Esophagus squamous epithelium (tissue), 4 donors: ENCODE measurements at regions not wholly inside any gene's neighbourhood (a gene's known extent, or its start where the extent isn't known, plus 50 kb on each side); places are given as distances from the start of the nearest gene placed in this dataset.

Experiments
- POLR2A ChIP-seq, 4 donors: fragments of 450-650 bp; IDR thresholded peaks; one replicate each; pipeline ENCODE4 v1.6.1; 2017; ENCODE audit warnings: antibody characterized with exemption in 4 of 4, mild to moderate bottlenecking in 4 of 4, moderate library complexity in 3 of 4
- TF ChIP-seq, protein P1 (sequence below), 6 experiments: fragments of 450-650 bp in 4 of 6; fragments of 200-600 bp in 2 of 6; sonication (generic) in 2 of 6; IDR thresholded peaks; one replicate each; pipeline ENCODE4 v1.5.1; 2016 to 2019; ENCODE audit warnings: antibody characterized with exemption in 6 of 6, mild to moderate bottlenecking in 4 of 6, moderate library complexity in 4 of 6

DNA sequence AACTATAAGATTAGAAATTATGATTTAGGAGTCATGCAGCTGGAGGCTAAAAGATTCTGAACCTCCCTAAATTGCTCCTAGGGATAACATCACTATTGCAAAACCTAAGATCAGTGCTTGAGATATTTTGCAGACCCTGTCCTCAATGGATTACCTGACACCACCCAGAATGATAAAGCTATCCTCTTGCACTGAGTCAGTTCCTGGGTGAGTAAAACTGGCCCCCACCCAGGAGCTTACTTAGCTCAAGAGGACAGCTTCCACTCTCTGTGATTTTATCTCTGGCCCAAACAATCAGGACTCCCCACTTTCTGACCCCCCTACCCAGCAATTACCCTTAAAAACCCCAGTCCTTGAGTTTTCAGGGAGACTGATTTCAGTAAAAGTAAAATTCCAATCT, 2074.4 kb upstream of the RAG2 start:
- TF ChIP-seq, protein P1, sequence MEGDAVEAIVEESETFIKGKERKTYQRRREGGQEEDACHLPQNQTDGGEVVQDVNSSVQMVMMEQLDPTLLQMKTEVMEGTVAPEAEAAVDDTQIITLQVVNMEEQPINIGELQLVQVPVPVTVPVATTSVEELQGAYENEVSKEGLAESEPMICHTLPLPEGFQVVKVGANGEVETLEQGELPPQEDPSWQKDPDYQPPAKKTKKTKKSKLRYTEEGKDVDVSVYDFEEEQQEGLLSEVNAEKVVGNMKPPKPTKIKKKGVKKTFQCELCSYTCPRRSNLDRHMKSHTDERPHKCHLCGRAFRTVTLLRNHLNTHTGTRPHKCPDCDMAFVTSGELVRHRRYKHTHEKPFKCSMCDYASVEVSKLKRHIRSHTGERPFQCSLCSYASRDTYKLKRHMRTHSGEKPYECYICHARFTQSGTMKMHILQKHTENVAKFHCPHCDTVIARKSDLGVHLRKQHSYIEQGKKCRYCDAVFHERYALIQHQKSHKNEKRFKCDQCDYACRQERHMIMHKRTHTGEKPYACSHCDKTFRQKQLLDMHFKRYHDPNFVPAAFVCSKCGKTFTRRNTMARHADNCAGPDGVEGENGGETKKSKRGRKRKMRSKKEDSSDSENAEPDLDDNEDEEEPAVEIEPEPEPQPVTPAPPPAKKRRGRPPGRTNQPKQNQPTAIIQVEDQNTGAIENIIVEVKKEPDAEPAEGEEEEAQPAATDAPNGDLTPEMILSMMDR (IDR thresholded peaks at IDR 0.05) = no peak
- TF ChIP-seq POLR2A (IDR thresholded peaks at IDR 0.05) = no peak
